GM12891 (cell line): ENCODE measurements at regions not wholly inside any gene's neighbourhood (a gene's known extent, or its start where the extent isn't known, plus 50 kb on each side); places are given as distances from the start of the nearest gene placed in this dataset.
A peak's percentile ranks its signal among the peaks of the same experiment; 100 is the strongest.

Experiments used
- DNase-seq: peaks from one replicate; pipeline ENCODE4 v3.0.0; 2011; ENCODE audit warnings: low spot score; ENCODE audit not compliant: insufficient read length
- FAIRE-seq: peaks from 2 replicates; lab custom pipeline; 2011; peaks lifted over from hg19 to GRCh38; lab: Jason Lieb, UNC
- PAX5 ChIP-seq: IDR thresholded peaks from 2 replicates; pipeline ENCODE4 v1.6.1; 2011; ENCODE audit warnings: low read length, moderate library complexity, mild to moderate bottlenecking; ENCODE audit not compliant: insufficient read depth, severe bottlenecking
- POLR2A ChIP-seq: IDR thresholded peaks from 2 replicates; pipeline ENCODE4 v1.6.1; 2011; ENCODE audit warnings: low read depth, low read length, control low read depth
- POLR2AphosphoS5 ChIP-seq: IDR thresholded peaks from 2 replicates; pipeline ENCODE4 v1.6.1; 2011; ENCODE audit warnings: low read depth, low read length, control low read depth
- POU2F2 ChIP-seq: IDR thresholded peaks from 2 replicates; pipeline ENCODE4 v1.6.1; 2011; ENCODE audit warnings: low read depth, mild to moderate bottlenecking, control low read depth, low read length, moderate library complexity
- SPI1 ChIP-seq: IDR thresholded peaks from 2 replicates; pipeline ENCODE4 v1.6.1; 2011; ENCODE audit warnings: low read depth, low read length, control low read depth
- TAF1 ChIP-seq: IDR thresholded peaks from 2 replicates; pipeline ENCODE4 v1.6.1; 2011; ENCODE audit warnings: low read depth, low read length, control low read depth

DNA sequence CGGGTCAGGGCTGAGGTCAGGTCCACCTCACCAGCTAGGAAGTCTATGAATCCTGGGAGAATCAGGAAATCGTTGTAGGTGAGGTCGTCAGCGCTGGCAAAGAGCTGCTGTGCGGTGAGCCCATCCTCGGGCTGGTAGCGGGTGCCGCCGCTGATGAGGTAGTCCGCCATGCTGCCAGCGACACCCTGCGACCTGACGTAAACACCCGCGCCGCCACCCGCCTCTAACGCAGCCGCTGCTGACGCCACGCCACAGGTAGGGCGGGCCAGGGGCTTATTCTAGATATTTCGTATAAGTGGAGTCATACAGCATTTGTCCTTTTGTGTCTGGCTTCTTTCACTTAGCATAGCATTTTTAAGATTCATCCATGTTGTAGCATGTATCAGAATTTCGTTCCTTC is 220.2 kb upstream of the ATP6AP2 start:
- no peak for DNase-seq
- no peak for FAIRE-seq
- no peak for TF ChIP-seq TAF1
- TF ChIP-seq PAX5, result no peak
- TF ChIP-seq POLR2A, result no peak

- FAIRE-seq (no peak), DNase-seq (no peak)
- TF ChIP-seq POU2F2 (no peak), POLR2AphosphoS5 (no peak), TAF1 (no peak), PAX5 (no peak), SPI1 (no peak), POLR2A (no peak)
Observed at GRCh38 chrX:40359593-40359992, 221.2 kb upstream of the ATP6AP2 start.

DNA sequence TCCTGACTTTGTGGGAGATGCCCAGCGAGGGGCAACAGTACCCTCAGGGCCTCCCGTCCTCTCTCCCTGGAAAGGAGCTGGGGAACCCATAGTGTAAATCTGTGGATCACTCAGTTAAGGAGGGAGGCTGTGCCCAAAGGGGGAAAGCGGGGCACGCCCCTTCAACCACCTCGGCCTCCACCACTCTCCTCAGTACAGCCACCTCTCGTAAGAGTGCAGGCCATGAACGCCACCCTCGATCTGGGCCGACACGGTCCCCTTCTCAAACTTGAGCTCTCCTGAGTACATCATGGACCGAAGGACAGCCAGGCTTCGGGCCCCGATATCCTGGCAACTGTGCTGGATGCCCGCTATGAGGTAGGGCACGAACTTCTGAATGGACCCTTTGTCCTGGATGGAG is 221.8 kb upstream of the ATP6AP2 start:
- FAIRE-seq (no peak), DNase-seq (no peak)
- TF ChIP-seq POLR2A, result no peak
- no peak for TF ChIP-seq SPI1
- no peak for TF ChIP-seq TAF1
- no peak for TF ChIP-seq POLR2AphosphoS5
- TF ChIP-seq POU2F2, result no peak
- TF ChIP-seq PAX5, result no peak

DNA sequence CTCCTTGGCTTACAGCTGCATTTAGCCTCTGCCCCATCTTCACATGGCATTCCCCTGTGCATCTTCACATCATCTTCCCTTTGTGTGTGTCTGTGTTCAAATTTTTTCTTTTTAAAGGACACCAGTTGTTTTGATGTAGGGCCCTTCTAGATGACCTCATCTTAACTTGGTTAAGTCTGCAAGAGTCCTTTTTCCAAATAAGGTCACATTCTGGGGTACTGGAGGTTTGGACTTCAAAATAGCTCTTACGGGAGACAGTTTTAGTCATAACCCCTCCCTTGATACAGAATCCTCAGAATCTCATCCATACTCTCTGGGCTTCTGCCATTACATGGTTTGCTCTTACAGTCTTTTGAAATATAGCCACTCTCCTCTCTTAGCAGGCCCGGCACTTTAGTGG is 231.5 kb upstream of the ATP6AP2 start:
- TF ChIP-seq POLR2AphosphoS5 (no peak), PAX5 (no peak), POLR2A (no peak), SPI1 (no peak), TAF1 (no peak), POU2F2 (no peak)
- FAIRE-seq, result no peak
- DNase-seq, result no peak

- no peak for DNase-seq
- FAIRE-seq, result no peak
- TF ChIP-seq POLR2AphosphoS5 (no peak), PAX5 (no peak), POU2F2 (no peak), TAF1 (no peak), POLR2A (no peak), SPI1 (no peak)
Observed at GRCh38 chrX:40346379-40346778, 234.4 kb upstream of the ATP6AP2 start.

DNA sequence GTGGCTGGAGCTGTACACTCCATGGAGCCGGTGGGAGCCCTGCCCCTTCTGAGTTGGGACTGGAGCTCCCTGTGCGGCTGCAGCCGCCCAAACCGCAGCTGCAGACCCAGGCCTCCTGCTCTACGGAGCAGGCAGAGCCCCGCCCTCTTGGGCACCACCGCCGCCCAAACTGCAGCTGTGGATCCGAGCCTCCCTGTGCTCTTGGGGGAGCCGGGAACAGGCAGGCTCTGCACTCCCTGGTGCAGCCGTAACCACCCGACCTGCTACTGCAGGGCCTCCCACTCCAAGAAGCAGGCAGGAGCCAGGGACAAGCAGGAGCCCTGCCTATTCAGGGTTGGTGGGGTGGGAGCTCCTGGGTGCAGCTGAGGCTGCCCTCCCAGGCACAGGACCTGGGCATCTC is 237.5 kb upstream of the ATP6AP2 start:
- TF ChIP-seq PAX5, result no peak
- no peak for TF ChIP-seq TAF1
- TF ChIP-seq POLR2A, result no peak
- TF ChIP-seq POLR2AphosphoS5, result no peak
- TF ChIP-seq POU2F2, result no peak
- TF ChIP-seq SPI1, result no peak
- FAIRE-seq (no peak), DNase-seq (no peak)

- peak; percentile 66 for FAIRE-seq
- TF ChIP-seq POU2F2 (no peak), TAF1 (no peak), PAX5 (no peak), POLR2A (no peak), POLR2AphosphoS5 (no peak), SPI1 (no peak)
Observed at GRCh38 chrX:40340116-40340515, 240.7 kb upstream of the ATP6AP2 start.

GRCh38 chrX:40333344-40333743 is 235.6 kb upstream of the BCOR start:
- DNase-seq (no peak), FAIRE-seq (no peak)
- no peak for TF ChIP-seq TAF1
- no peak for TF ChIP-seq POLR2A
- no peak for TF ChIP-seq SPI1
- no peak for TF ChIP-seq PAX5
- TF ChIP-seq POU2F2, result no peak
- TF ChIP-seq POLR2AphosphoS5, result no peak

More at GRCh38 chrX:40340116-40340515, 240.7 kb upstream of the ATP6AP2 start:
- no peak for DNase-seq

DNA sequence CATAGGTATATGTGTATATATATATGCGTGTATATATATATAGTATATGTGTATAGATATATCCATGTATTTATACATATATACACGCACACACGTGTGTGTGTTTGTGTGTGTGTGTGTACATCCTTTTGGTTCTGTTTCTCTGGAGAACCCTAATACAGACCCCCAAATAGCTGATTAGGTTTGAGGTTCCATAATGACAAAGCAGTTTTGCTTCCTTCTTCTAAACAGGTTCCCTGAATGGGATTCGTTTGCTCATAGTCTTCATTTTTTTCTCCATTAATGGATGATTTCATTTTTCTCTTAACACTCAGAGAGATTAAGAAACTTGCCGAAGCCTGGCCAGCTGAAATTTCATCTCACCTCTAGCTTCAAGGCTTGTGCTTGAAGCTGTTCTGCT is 234.0 kb upstream of the BCOR start:
- no peak for DNase-seq
- no peak for FAIRE-seq
- TF ChIP-seq SPI1, result no peak
- no peak for TF ChIP-seq POLR2AphosphoS5
- TF ChIP-seq TAF1, result no peak
- TF ChIP-seq PAX5, result no peak
- no peak for TF ChIP-seq POLR2A
- TF ChIP-seq POU2F2, result no peak

- no peak for TF ChIP-seq SPI1
- TF ChIP-seq POLR2A, result no peak
- no peak for TF ChIP-seq POU2F2
- FAIRE-seq, result no peak
- DNase-seq, result no peak
Observed at GRCh38 chrX:40331353-40331752, 233.6 kb upstream of the BCOR start.
